Breast epithelium (tissue), 3 donors: ENCODE measurements at regions not wholly inside any gene's neighbourhood (a gene's known extent, or its start where the extent isn't known, plus 50 kb on each side); places are given as distances from the start of the nearest gene placed in this dataset.

Source experiments
- POLR2A ChIP-seq: fragments of 450-650 bp; IDR thresholded peaks from one replicate; pipeline ENCODE4 v1.6.1; 2016; ENCODE audit warnings: antibody characterized with exemption, mild to moderate bottlenecking, moderate library complexity
- POLR2AphosphoS5 ChIP-seq, 3 donors: sonication (generic); formaldehyde crosslinking; IDR thresholded peaks; one replicate each; pipeline ENCODE4 v1.6.1; 2017; ENCODE audit warnings: antibody characterized with exemption in 3 of 3

DNA sequence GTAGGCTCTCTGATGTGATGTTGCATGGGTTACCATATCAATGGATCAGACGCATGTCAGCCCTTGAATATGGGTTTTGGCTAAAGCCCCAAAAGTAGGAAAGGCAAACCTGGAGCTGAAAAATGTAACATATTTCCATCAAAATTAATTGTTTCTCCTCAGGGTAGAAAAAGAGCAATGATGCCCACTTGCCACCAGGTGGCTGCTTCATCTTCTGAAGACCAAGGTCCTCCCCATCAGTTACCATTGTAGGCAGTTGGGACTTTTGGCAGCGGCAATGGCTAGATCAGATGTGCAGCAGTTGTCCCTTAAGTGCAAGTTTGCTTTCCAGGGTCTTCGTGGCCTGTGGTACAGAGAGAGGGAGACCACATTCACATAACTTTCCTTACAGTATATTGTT lies 118.2 kb downstream of the NAF1 start:
- TF ChIP-seq POLR2A (no peak), POLR2AphosphoS5 (IDR thresholded peaks at IDR 0.05) (no peak)
